ENCODE measurements at regions not wholly inside any gene's neighbourhood (a gene's known extent, or its start where the extent isn't known, plus 50 kb on each side); places are given as distances from the start of the nearest gene placed in this dataset.

- no peak for DNase-seq (ENCODE audit: low read depth)
Observed at GRCh38 chr2:12068796-12069538, 322.5 kb downstream of the LPIN1 start.

GRCh38 chr2:12070153-12070552 lies 323.7 kb downstream of the LPIN1 start:
- no peak for TF ChIP-seq CTCF (IDR thresholded peaks at IDR 0.05; ENCODE audit: insufficient read depth, low read length, poor library complexity, severe bottlenecking)
- Histone ChIP-seq H3K4me3 (ENCODE audit: low read depth, low read length) (no peak overlapping the region), H3K36me3 (ENCODE audit: control insufficient read depth, insufficient read depth, low read length) (no peaks in the 10 kb centered on the region), H3K27me3 (ENCODE audit: control insufficient read depth, insufficient read depth, low read length) (no peaks in the 10 kb centered on the region)
- DNase-seq (ENCODE audit: low read depth): no peak

More at GRCh38 chr2:12068796-12069538, 322.5 kb downstream of the LPIN1 start:
- Histone ChIP-seq H3K4me3 (ENCODE audit: low read depth, low read length) (no peak overlapping the region), H3K36me3 (ENCODE audit: control insufficient read depth, insufficient read depth, low read length) (no peaks in the 10 kb centered on the region), H3K27me3 (ENCODE audit: control insufficient read depth, insufficient read depth, low read length) (no peaks in the 10 kb centered on the region)
- TF ChIP-seq CTCF (IDR thresholded peaks at IDR 0.05; ENCODE audit: insufficient read depth, low read length, poor library complexity, severe bottlenecking): no peak

GRCh38 chr2:12070581-12070980 lies 324.1 kb downstream of the LPIN1 start:
- no peaks in the 10 kb centered on the region for H3K36me3 ChIP-seq (ENCODE audit: control insufficient read depth, insufficient read depth, low read length)
- TF ChIP-seq CTCF (IDR thresholded peaks at IDR 0.05; ENCODE audit: insufficient read depth, low read length, poor library complexity, severe bottlenecking): no peak
- DNase-seq (ENCODE audit: low read depth): no peak
- H3K27me3 ChIP-seq (ENCODE audit: control insufficient read depth, insufficient read depth, low read length): no peaks in the 10 kb centered on the region
- no peak overlapping the region for H3K4me3 ChIP-seq (ENCODE audit: low read depth, low read length)

GRCh38 chr2:12071318-12071717 lies 324.9 kb downstream of the LPIN1 start:
- TF ChIP-seq CTCF (IDR thresholded peaks at IDR 0.05; ENCODE audit: insufficient read depth, low read length, poor library complexity, severe bottlenecking): no peak
- Histone ChIP-seq H3K27me3 (ENCODE audit: control insufficient read depth, insufficient read depth, low read length) (no peaks in the 10 kb centered on the region), H3K4me3 (ENCODE audit: low read depth, low read length) (no peak overlapping the region), H3K36me3 (ENCODE audit: control insufficient read depth, insufficient read depth, low read length) (no peaks in the 10 kb centered on the region)
- no peak for DNase-seq (ENCODE audit: low read depth)

- Histone ChIP-seq H3K27me3 (ENCODE audit: control insufficient read depth, insufficient read depth, low read length) (no peaks in the 10 kb centered on the region), H3K36me3 (ENCODE audit: control insufficient read depth, insufficient read depth, low read length) (no peaks in the 10 kb centered on the region), H3K4me3 (ENCODE audit: low read depth, low read length) (no peak overlapping the region)
- no peak for TF ChIP-seq CTCF (IDR thresholded peaks at IDR 0.05; ENCODE audit: insufficient read depth, low read length, poor library complexity, severe bottlenecking)
- DNase-seq (ENCODE audit: low read depth): no peak
Observed at GRCh38 chr2:12073217-12073852, 326.9 kb downstream of the LPIN1 start.
